MM.1S (cell line): ENCODE measurements at regions not wholly inside any gene's neighbourhood (a gene's known extent, or its start where the extent isn't known, plus 50 kb on each side); places are given as distances from the start of the nearest gene placed in this dataset.

Experiments used
- EZH2 ChIP-seq: fragments of 300-600 bp; sonication (generic); optimal IDR thresholded peaks from 2 replicates; pipeline ENCODE3; 2017; ENCODE audit warnings: low read depth, mild to moderate bottlenecking, antibody characterized with exemption, low read length, mixed read lengths
- EZH2phosphoT487 ChIP-seq: fragments of 300-600 bp; sonication (generic); IDR thresholded peaks from 2 replicates; pipeline ENCODE4 v1.6.1; 2018; ENCODE audit warnings: antibody characterized with exemption, low read length
- TF ChIP-seq, protein P1 (sequence below): fragments of 300-600 bp; sonication (generic); IDR thresholded peaks from 2 replicates; pipeline ENCODE4 v1.5.1; 2016; ENCODE audit warnings: antibody characterized with exemption, low read length, mixed read lengths

DNA sequence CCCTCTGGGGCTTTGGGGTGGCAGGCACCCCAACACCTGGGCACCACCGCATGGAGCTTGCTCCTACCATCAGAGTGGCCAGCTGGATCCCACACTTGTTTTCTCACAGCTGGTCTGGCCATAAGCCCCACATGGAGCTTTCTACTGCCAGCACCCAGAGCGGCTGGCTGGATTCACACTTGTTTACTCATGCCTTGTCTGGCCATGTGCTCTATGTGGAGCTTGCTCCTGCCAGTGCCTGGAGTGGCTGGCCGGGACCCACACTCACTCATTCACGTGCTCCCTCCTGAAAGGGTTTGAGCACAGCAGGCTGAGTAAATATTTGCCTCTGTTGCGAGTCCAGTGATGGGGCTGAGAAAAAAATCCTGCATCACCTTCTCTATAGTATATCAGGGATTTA, 487.0 kb downstream of the CD109 start:
- TF ChIP-seq EZH2 (no peak), EZH2phosphoT487 (no peak)
- TF ChIP-seq, protein P1, sequence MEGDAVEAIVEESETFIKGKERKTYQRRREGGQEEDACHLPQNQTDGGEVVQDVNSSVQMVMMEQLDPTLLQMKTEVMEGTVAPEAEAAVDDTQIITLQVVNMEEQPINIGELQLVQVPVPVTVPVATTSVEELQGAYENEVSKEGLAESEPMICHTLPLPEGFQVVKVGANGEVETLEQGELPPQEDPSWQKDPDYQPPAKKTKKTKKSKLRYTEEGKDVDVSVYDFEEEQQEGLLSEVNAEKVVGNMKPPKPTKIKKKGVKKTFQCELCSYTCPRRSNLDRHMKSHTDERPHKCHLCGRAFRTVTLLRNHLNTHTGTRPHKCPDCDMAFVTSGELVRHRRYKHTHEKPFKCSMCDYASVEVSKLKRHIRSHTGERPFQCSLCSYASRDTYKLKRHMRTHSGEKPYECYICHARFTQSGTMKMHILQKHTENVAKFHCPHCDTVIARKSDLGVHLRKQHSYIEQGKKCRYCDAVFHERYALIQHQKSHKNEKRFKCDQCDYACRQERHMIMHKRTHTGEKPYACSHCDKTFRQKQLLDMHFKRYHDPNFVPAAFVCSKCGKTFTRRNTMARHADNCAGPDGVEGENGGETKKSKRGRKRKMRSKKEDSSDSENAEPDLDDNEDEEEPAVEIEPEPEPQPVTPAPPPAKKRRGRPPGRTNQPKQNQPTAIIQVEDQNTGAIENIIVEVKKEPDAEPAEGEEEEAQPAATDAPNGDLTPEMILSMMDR, result no peak
